Calu3 (cell line): ENCODE measurements at regions not wholly inside any gene's neighbourhood (a gene's known extent, or its start where the extent isn't known, plus 50 kb on each side); places are given as distances from the start of the nearest gene placed in this dataset.

Experiments
- BruUV-seq: library from RNA; stranded (reverse); fragments of 400-500 nt; replicated peaks from 2 replicates; lab custom pipeline; 2021; lab: Mats Ljungman, UMichigan
- CTCF ChIA-PET: fragments of 300-600 bp; sonication (Branson Sonifier 250); formaldehyde crosslinking; loops from one replicate; lab custom pipeline; 2022; ENCODE audit warnings: antibody characterized with exemption; lab: Charles Lee
- DNase-seq: peaks from one replicate; pipeline ENCODE4 v3.0.0; 2022
- H3K27ac Mint-ChIP-seq: one replicate; pipeline ENCODE4 v1.8.0; 2022; ENCODE audit warnings: mixed read lengths; ENCODE audit not compliant: unreplicated experiment
- H3K27me3 Mint-ChIP-seq: one replicate; pipeline ENCODE4 v1.8.0; 2022; ENCODE audit warnings: mixed read lengths; ENCODE audit not compliant: unreplicated experiment
- H3K36me3 Mint-ChIP-seq: one replicate; pipeline ENCODE4 v1.8.0; 2022; ENCODE audit warnings: mild to moderate bottlenecking, moderate library complexity, mixed read lengths; ENCODE audit not compliant: insufficient read depth, unreplicated experiment
- H3K4me1 Mint-ChIP-seq: one replicate; pipeline ENCODE4 v1.8.0; 2022; ENCODE audit warnings: mild to moderate bottlenecking, low read depth, mixed read lengths; ENCODE audit not compliant: unreplicated experiment
- H3K4me3 Mint-ChIP-seq: one replicate; pipeline ENCODE4 v1.8.0; 2022; ENCODE audit warnings: mild to moderate bottlenecking, low read depth, moderate library complexity, mixed read lengths; ENCODE audit not compliant: unreplicated experiment
- H3K9me3 Mint-ChIP-seq: one replicate; pipeline ENCODE4 v1.8.0; 2022; ENCODE audit warnings: low read depth, mixed read lengths; ENCODE audit not compliant: unreplicated experiment
- intact Hi-C: fragments of 100-400 bp; cut with micrococcal nuclease; formaldehyde crosslinking; loops from one replicate; pipeline ENCODE4 v1.10.0; 2022; ENCODE audit not compliant: unreplicated experiment
- TF ChIP-seq, protein P1 (sequence below): fragments of 200-600 bp; IDR thresholded peaks from one replicate; pipeline ENCODE4 v1.8.0; 2022; ENCODE audit warnings: antibody characterized with exemption; ENCODE audit not compliant: unreplicated experiment

- Mint-ChIP-seq H3K9me3 (no peaks in the 10 kb centered on the region), H3K4me3 (no peak overlapping the region), H3K27ac (no peak overlapping the region), H3K27me3 (peaks cover 41% of the 10 kb centered on the region), H3K36me3 (no peaks in the 10 kb centered on the region), H3K4me1 (no peaks in the 10 kb centered on the region)
- no peak for DNase-seq
- BruUV-seq: no TSS peak
- CTCF ChIA-PET: no interaction called here
- TF ChIP-seq, protein P1, sequence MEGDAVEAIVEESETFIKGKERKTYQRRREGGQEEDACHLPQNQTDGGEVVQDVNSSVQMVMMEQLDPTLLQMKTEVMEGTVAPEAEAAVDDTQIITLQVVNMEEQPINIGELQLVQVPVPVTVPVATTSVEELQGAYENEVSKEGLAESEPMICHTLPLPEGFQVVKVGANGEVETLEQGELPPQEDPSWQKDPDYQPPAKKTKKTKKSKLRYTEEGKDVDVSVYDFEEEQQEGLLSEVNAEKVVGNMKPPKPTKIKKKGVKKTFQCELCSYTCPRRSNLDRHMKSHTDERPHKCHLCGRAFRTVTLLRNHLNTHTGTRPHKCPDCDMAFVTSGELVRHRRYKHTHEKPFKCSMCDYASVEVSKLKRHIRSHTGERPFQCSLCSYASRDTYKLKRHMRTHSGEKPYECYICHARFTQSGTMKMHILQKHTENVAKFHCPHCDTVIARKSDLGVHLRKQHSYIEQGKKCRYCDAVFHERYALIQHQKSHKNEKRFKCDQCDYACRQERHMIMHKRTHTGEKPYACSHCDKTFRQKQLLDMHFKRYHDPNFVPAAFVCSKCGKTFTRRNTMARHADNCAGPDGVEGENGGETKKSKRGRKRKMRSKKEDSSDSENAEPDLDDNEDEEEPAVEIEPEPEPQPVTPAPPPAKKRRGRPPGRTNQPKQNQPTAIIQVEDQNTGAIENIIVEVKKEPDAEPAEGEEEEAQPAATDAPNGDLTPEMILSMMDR: no peak
- intact Hi-C loops: no loop called here
Measured at GRCh38 chr15:85972805-85973540, 106.7 kb upstream of the AGBL1 start.

DNA sequence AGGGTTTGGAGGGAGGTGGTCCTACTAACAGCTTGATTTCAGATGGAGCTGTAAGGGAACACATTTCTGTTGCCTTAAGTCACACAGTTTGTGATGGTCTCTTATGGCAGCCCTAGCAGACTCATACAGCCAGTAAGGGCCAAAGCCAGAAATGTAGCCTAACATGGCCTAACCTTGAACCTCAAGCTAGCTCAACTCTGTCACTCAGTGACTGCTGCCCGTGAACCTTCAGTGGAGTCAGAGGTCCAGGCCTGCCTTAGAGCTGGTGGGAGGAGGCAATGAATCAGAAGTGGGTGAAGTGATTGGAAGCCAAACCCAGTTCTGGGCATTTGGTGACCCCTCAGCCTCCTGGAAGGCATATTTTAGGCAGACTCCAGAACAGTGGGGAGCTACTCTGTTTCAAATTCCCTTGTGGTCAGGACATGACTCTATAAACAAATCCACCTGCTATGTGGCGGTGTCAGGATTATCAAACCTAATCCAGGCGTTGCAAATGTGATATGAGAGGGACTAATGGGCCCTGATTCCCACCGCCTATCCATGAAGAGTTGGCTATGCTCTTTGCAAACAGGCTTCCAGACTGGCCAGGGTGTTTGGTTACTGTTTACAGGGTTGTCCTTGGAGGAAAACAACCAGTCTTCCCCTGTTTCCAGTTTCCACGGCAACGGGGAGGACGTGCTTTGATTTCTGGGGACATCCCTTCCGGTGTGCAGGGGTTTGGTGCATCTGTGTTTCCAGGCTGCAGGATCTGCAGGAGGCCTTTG, 105.9 kb upstream of the AGBL1 start:
- no peaks in the 10 kb centered on the region for H3K4me1 Mint-ChIP-seq
- no peaks in the 10 kb centered on the region for H3K36me3 Mint-ChIP-seq
- peaks cover 42% of the 10 kb centered on the region for H3K27me3 Mint-ChIP-seq
- H3K9me3 Mint-ChIP-seq: no peaks in the 10 kb centered on the region
- no peak overlapping the region for H3K27ac Mint-ChIP-seq
- no peak overlapping the region for H3K4me3 Mint-ChIP-seq
- BruUV-seq: no TSS peak
- CTCF ChIA-PET: no interaction called here
- intact Hi-C loops: no loop called here
- DNase-seq: no peak
- TF ChIP-seq, protein P1: no peak

- Mint-ChIP-seq H3K4me3 (no peak overlapping the region), H3K9me3 (no peaks in the 10 kb centered on the region), H3K4me1 (no peaks in the 10 kb centered on the region), H3K27me3 (peaks cover 48% of the 10 kb centered on the region), H3K36me3 (no peaks in the 10 kb centered on the region), H3K27ac (no peak overlapping the region)
- TF ChIP-seq, protein P1: no peak
- DNase-seq: no peak
- no TSS peak for BruUV-seq
- CTCF ChIA-PET: no interaction called here
- intact Hi-C loops: no loop called here
Measured at GRCh38 chr15:85974348-85974705, 105.3 kb upstream of the AGBL1 start.

DNA sequence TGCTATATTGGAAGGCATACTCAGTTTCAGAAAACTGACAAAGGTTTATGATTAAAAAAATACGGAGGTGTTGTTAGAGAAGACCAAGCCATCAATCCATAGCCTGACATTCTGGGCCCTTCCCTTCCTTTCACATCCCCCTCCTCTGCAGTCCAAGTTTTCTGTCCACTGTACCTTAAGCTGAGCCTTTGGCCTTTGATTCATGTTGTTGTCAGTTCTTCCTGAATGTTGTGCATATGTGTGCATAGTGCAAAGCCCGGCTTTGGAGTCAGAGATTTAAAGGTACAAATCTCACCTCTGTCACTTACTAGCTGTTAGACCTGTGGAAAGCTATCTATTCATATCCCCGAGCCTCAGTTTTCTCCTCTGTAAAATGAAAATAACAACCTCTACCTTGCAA, 104.9 kb upstream of the AGBL1 start:
- CTCF ChIA-PET: no interaction called here
- Mint-ChIP-seq H3K4me1 (no peaks in the 10 kb centered on the region), H3K27ac (no peak overlapping the region), H3K36me3 (no peaks in the 10 kb centered on the region), H3K4me3 (no peak overlapping the region), H3K9me3 (no peaks in the 10 kb centered on the region), H3K27me3 (peaks cover 52% of the 10 kb centered on the region)
- BruUV-seq: no TSS peak
- no peak for DNase-seq
- intact Hi-C loops: no loop called here
- TF ChIP-seq, protein P1: no peak
